Colonic mucosa (tissue), 4 donors: ENCODE measurements at regions not wholly inside any gene's neighbourhood (a gene's known extent, or its start where the extent isn't known, plus 50 kb on each side); places are given as distances from the start of the nearest gene placed in this dataset.
"Not testable (repeated sequence)": the region's sequence is repeated elsewhere in the genome, so short reads cannot be mapped to it uniquely, and the experiment has no call there.

Experiments used
- DNase-seq: peaks from one replicate; pipeline ENCODE4 v3.0.0-alpha.2; 2020
- H3K27ac ChIP-seq: fragments of 200-600 bp; one replicate; pipeline ENCODE4 v1.8.0; 2021
- H3K27me3 ChIP-seq: fragments of 200-600 bp; one replicate; pipeline ENCODE4 v1.8.0; 2021
- H3K36me3 ChIP-seq: fragments of 200-600 bp; one replicate; pipeline ENCODE4 v1.8.0; 2021
- H3K4me1 ChIP-seq: fragments of 200-600 bp; one replicate; pipeline ENCODE4 v1.8.0; 2021; ENCODE audit warnings: mild to moderate bottlenecking
- H3K4me3 ChIP-seq: fragments of 200-600 bp; one replicate; pipeline ENCODE4 v1.8.0; 2021
- H3K9ac ChIP-seq, 2 donors: one replicate each; pipeline ENCODE4 v1.7.0; 2013; ENCODE audit warnings: control low read depth in 2 of 2, low read depth in 2 of 2, low read length in 2 of 2
- H3K9me3 ChIP-seq: fragments of 200-600 bp; one replicate; pipeline ENCODE4 v1.8.0; 2021
- CTCF ChIP-seq: fragments of 200-600 bp; IDR thresholded peaks from one replicate; pipeline ENCODE4 v1.8.0; 2022; ENCODE audit warnings: antibody characterized with exemption, mild to moderate bottlenecking
- intact Hi-C: fragments of 100-400 bp; cut with DNase I; formaldehyde crosslinking; loops from one replicate; pipeline ENCODE4 v1.14.1; 2022
- donor health status: healthy.
- donor health status: DM: no; HTN: no; CAD: no.
- donor health status: DM: no; HTN: no; CAD: no.

GRCh38 chr10:120183546-120183945, 273.5 kb upstream of the PLPP4 start:
- Histone ChIP-seq H3K9ac (no peak overlapping the region), H3K36me3 (no peaks in the 10 kb centered on the region), H3K9me3 (no peaks in the 10 kb centered on the region), H3K4me1 (no peaks in the 10 kb centered on the region), H3K27me3 (no peaks in the 10 kb centered on the region), H3K27ac (no peak overlapping the region), H3K4me3 (no peak overlapping the region)
- DNase-seq, result no peak
- TF ChIP-seq CTCF, result no peak
- intact Hi-C loops, result no loop called here

GRCh38 chr10:120184547-120185337, 272.3 kb upstream of the PLPP4 start:
- Histone ChIP-seq H3K27ac (no peak overlapping the region), H3K9ac (no peak overlapping the region), H3K4me3 (no peak overlapping the region), H3K4me1 (no peaks in the 10 kb centered on the region), H3K9me3 (no peaks in the 10 kb centered on the region), H3K36me3 (no peaks in the 10 kb centered on the region), H3K27me3 (no peaks in the 10 kb centered on the region)
- no peak for DNase-seq
- intact Hi-C loops, result no loop called here
- no peak for TF ChIP-seq CTCF

GRCh38 chr10:120186506-120186905, 270.5 kb upstream of the PLPP4 start:
- H3K27ac ChIP-seq, result no peak overlapping the region
- H3K9me3 ChIP-seq, result no peaks in the 10 kb centered on the region
- H3K27me3 ChIP-seq, result no peaks in the 10 kb centered on the region
- no peaks in the 10 kb centered on the region for H3K4me1 ChIP-seq
- H3K9ac ChIP-seq, result no peak overlapping the region
- H3K36me3 ChIP-seq, result no peaks in the 10 kb centered on the region
- no peak overlapping the region for H3K4me3 ChIP-seq
- no peak for TF ChIP-seq CTCF
- DNase-seq, result no peak
- intact Hi-C loops, result no loop called here

- H3K27ac ChIP-seq, H3K36me3 ChIP-seq, H3K27me3 ChIP-seq, DNase-seq, H3K4me3 ChIP-seq, H3K4me1 ChIP-seq, H3K9me3 ChIP-seq, H3K9ac ChIP-seq, intact Hi-C loops: not testable (repeated sequence)
Measured at GRCh38 chr10:120187168-120187567, 269.9 kb upstream of the PLPP4 start.

GRCh38 chr10:120188950-120189349, 268.1 kb upstream of the PLPP4 start:
- no peak for DNase-seq
- H3K9me3 ChIP-seq, result no peaks in the 10 kb centered on the region
- no peaks in the 10 kb centered on the region for H3K36me3 ChIP-seq
- no peak overlapping the region for H3K4me3 ChIP-seq
- no peaks in the 10 kb centered on the region for H3K4me1 ChIP-seq
- H3K27ac ChIP-seq, result no peak overlapping the region
- TF ChIP-seq CTCF, result no peak
- intact Hi-C loops, result no loop called here
- H3K27me3 ChIP-seq, result no peaks in the 10 kb centered on the region
- no peak overlapping the region for H3K9ac ChIP-seq

GRCh38 chr10:120195984-120196712, 260.9 kb upstream of the PLPP4 start:
- no peaks in the 10 kb centered on the region for H3K36me3 ChIP-seq
- no peaks in the 10 kb centered on the region for H3K9me3 ChIP-seq
- no peak for DNase-seq
- H3K9ac ChIP-seq, result no peak overlapping the region
- no peak overlapping the region for H3K27ac ChIP-seq
- intact Hi-C loops, result no loop called here
- no peaks in the 10 kb centered on the region for H3K27me3 ChIP-seq
- TF ChIP-seq CTCF, result no peak
- H3K4me1 ChIP-seq, result no peaks in the 10 kb centered on the region
- H3K4me3 ChIP-seq, result no peak overlapping the region
